ENCODE measurements at regions not wholly inside any gene's neighbourhood (a gene's known extent, or its start where the extent isn't known, plus 50 kb on each side); places are given as distances from the start of the nearest gene placed in this dataset.

- H3K27me3 ChIP-seq (ENCODE audit: control insufficient read depth, insufficient read depth, low read length), result no peaks in the 10 kb centered on the region
- peaks cover 16% of the 10 kb centered on the region for H3K4me1 ChIP-seq (ENCODE audit: control insufficient read depth, insufficient read depth, low read length)
- no peak overlapping the region for H3K4me3 ChIP-seq (ENCODE audit: low read length)
- no peaks in the 10 kb centered on the region for H3K36me3 ChIP-seq (ENCODE audit: control insufficient read depth, insufficient read depth, low read length)
- H3K27ac ChIP-seq (ENCODE audit: low read depth, low read length), result no peak overlapping the region
- H3K9ac ChIP-seq (ENCODE audit: low read length), result no peak overlapping the region
Measured at GRCh38 chr19:32010071-32010470, 335.3 kb upstream of the ZNF507 start.

- no peak overlapping the region for H3K4me3 ChIP-seq (ENCODE audit: low read length)
Measured at GRCh38 chr19:32012206-32012605, 333.2 kb upstream of the ZNF507 start.

GRCh38 chr19:32012886-32013631, 332.4 kb upstream of the ZNF507 start:
- Histone ChIP-seq H3K4me3 (ENCODE audit: low read length) (no peak overlapping the region), H3K9ac (ENCODE audit: low read length) (no peak overlapping the region), H3K36me3 (ENCODE audit: control insufficient read depth, insufficient read depth, low read length) (no peaks in the 10 kb centered on the region), H3K27me3 (ENCODE audit: control insufficient read depth, insufficient read depth, low read length) (no peaks in the 10 kb centered on the region), H3K4me1 (ENCODE audit: control insufficient read depth, insufficient read depth, low read length) (peaks cover 16% of the 10 kb centered on the region), H3K27ac (ENCODE audit: low read depth, low read length) (peak overlapping the region; percentile 22)

More at GRCh38 chr19:32012206-32012605, 333.2 kb upstream of the ZNF507 start:
- Histone ChIP-seq H3K4me1 (ENCODE audit: control insufficient read depth, insufficient read depth, low read length) (peaks cover 16% of the 10 kb centered on the region), H3K27me3 (ENCODE audit: control insufficient read depth, insufficient read depth, low read length) (no peaks in the 10 kb centered on the region), H3K9ac (ENCODE audit: low read length) (no peak overlapping the region), H3K27ac (ENCODE audit: low read depth, low read length) (peak overlapping the region; percentile 22), H3K36me3 (ENCODE audit: control insufficient read depth, insufficient read depth, low read length) (no peaks in the 10 kb centered on the region)

- Histone ChIP-seq H3K27ac (ENCODE audit: low read depth, low read length) (no peak overlapping the region), H3K27me3 (ENCODE audit: control insufficient read depth, insufficient read depth, low read length) (no peaks in the 10 kb centered on the region), H3K9ac (ENCODE audit: low read length) (no peak overlapping the region), H3K4me3 (ENCODE audit: low read length) (no peak overlapping the region), H3K36me3 (ENCODE audit: control insufficient read depth, insufficient read depth, low read length) (no peaks in the 10 kb centered on the region), H3K4me1 (ENCODE audit: control insufficient read depth, insufficient read depth, low read length) (peaks cover 12% of the 10 kb centered on the region)
Measured at GRCh38 chr19:32017176-32017953, 328.0 kb upstream of the ZNF507 start.

GRCh38 chr19:32018014-32018413, 327.4 kb upstream of the ZNF507 start:
- Histone ChIP-seq H3K27ac (ENCODE audit: low read depth, low read length) (no peak overlapping the region), H3K27me3 (ENCODE audit: control insufficient read depth, insufficient read depth, low read length) (no peaks in the 10 kb centered on the region), H3K9ac (ENCODE audit: low read length) (no peak overlapping the region), H3K36me3 (ENCODE audit: control insufficient read depth, insufficient read depth, low read length) (no peaks in the 10 kb centered on the region), H3K4me3 (ENCODE audit: low read length) (no peak overlapping the region), H3K4me1 (ENCODE audit: control insufficient read depth, insufficient read depth, low read length) (peaks cover 9% of the 10 kb centered on the region)

- Histone ChIP-seq H3K9ac (ENCODE audit: low read length) (no peak overlapping the region), H3K27ac (ENCODE audit: low read depth, low read length) (no peak overlapping the region), H3K4me1 (ENCODE audit: control insufficient read depth, insufficient read depth, low read length) (peaks cover 5% of the 10 kb centered on the region), H3K27me3 (ENCODE audit: control insufficient read depth, insufficient read depth, low read length) (no peaks in the 10 kb centered on the region), H3K4me3 (ENCODE audit: low read length) (no peak overlapping the region), H3K36me3 (ENCODE audit: control insufficient read depth, insufficient read depth, low read length) (no peaks in the 10 kb centered on the region)
Measured at GRCh38 chr19:32020538-32020937, 324.9 kb upstream of the ZNF507 start.

GRCh38 chr19:32022044-32022640, 323.3 kb upstream of the ZNF507 start:
- no peak overlapping the region for H3K9ac ChIP-seq (ENCODE audit: low read length)
- H3K27ac ChIP-seq (ENCODE audit: low read depth, low read length), result no peak overlapping the region
- peaks cover 5% of the 10 kb centered on the region for H3K4me1 ChIP-seq (ENCODE audit: control insufficient read depth, insufficient read depth, low read length)
- H3K4me3 ChIP-seq (ENCODE audit: low read length), result no peak overlapping the region
- no peaks in the 10 kb centered on the region for H3K36me3 ChIP-seq (ENCODE audit: control insufficient read depth, insufficient read depth, low read length)
- H3K27me3 ChIP-seq (ENCODE audit: control insufficient read depth, insufficient read depth, low read length), result no peaks in the 10 kb centered on the region

GRCh38 chr19:32022731-32023563, 322.5 kb upstream of the ZNF507 start:
- no peaks in the 10 kb centered on the region for H3K27me3 ChIP-seq (ENCODE audit: control insufficient read depth, insufficient read depth, low read length)
- no peak overlapping the region for H3K9ac ChIP-seq (ENCODE audit: low read length)

GRCh38 chr19:32023564-32023832, 321.9 kb upstream of the ZNF507 start:
- Histone ChIP-seq H3K4me1 (ENCODE audit: control insufficient read depth, insufficient read depth, low read length) (peaks cover 5% of the 10 kb centered on the region), H3K27ac (ENCODE audit: low read depth, low read length) (no peak overlapping the region), H3K4me3 (ENCODE audit: low read length) (no peak overlapping the region), H3K36me3 (ENCODE audit: control insufficient read depth, insufficient read depth, low read length) (no peaks in the 10 kb centered on the region), H3K9ac (ENCODE audit: low read length) (no peak overlapping the region), H3K27me3 (ENCODE audit: control insufficient read depth, insufficient read depth, low read length) (no peaks in the 10 kb centered on the region)

More at GRCh38 chr19:32022731-32023563, 322.5 kb upstream of the ZNF507 start:
- no peak overlapping the region for H3K27ac ChIP-seq (ENCODE audit: low read depth, low read length)
- peaks cover 5% of the 10 kb centered on the region for H3K4me1 ChIP-seq (ENCODE audit: control insufficient read depth, insufficient read depth, low read length)
- no peak overlapping the region for H3K4me3 ChIP-seq (ENCODE audit: low read length)
- no peaks in the 10 kb centered on the region for H3K36me3 ChIP-seq (ENCODE audit: control insufficient read depth, insufficient read depth, low read length)

GRCh38 chr19:32029235-32029634, 316.2 kb upstream of the ZNF507 start:
- no peaks in the 10 kb centered on the region for H3K27me3 ChIP-seq (ENCODE audit: control insufficient read depth, insufficient read depth, low read length)

GRCh38 chr19:32032561-32032960, 312.8 kb upstream of the ZNF507 start:
- no peaks in the 10 kb centered on the region for H3K27me3 ChIP-seq (ENCODE audit: control insufficient read depth, insufficient read depth, low read length)
- no peak overlapping the region for H3K27ac ChIP-seq (ENCODE audit: low read depth, low read length)
- no peak overlapping the region for H3K9ac ChIP-seq (ENCODE audit: low read length)
- H3K4me1 ChIP-seq (ENCODE audit: control insufficient read depth, insufficient read depth, low read length), result peaks cover 6% of the 10 kb centered on the region
- H3K36me3 ChIP-seq (ENCODE audit: control insufficient read depth, insufficient read depth, low read length), result no peaks in the 10 kb centered on the region
- H3K4me3 ChIP-seq (ENCODE audit: low read length), result no peak overlapping the region

More at GRCh38 chr19:32029235-32029634, 316.2 kb upstream of the ZNF507 start:
- Histone ChIP-seq H3K36me3 (ENCODE audit: control insufficient read depth, insufficient read depth, low read length) (no peaks in the 10 kb centered on the region), H3K27ac (ENCODE audit: low read depth, low read length) (no peak overlapping the region), H3K4me1 (ENCODE audit: control insufficient read depth, insufficient read depth, low read length) (no peaks in the 10 kb centered on the region), H3K4me3 (ENCODE audit: low read length) (no peak overlapping the region), H3K9ac (ENCODE audit: low read length) (no peak overlapping the region)

- Histone ChIP-seq H3K27ac (ENCODE audit: low read depth, low read length) (no peak overlapping the region), H3K36me3 (ENCODE audit: control insufficient read depth, insufficient read depth, low read length) (no peaks in the 10 kb centered on the region), H3K4me1 (ENCODE audit: control insufficient read depth, insufficient read depth, low read length) (peaks cover 13% of the 10 kb centered on the region), H3K27me3 (ENCODE audit: control insufficient read depth, insufficient read depth, low read length) (no peaks in the 10 kb centered on the region), H3K4me3 (ENCODE audit: low read length) (no peak overlapping the region), H3K9ac (ENCODE audit: low read length) (no peak overlapping the region)
Measured at GRCh38 chr19:32035626-32036025, 309.8 kb upstream of the ZNF507 start.

Measured in rectal smooth muscle tissue (tissue), 1 donor.